HFF-Myc (cell line): ENCODE measurements at regions not wholly inside any gene's neighbourhood (a gene's known extent, or its start where the extent isn't known, plus 50 kb on each side); places are given as distances from the start of the nearest gene placed in this dataset.

ENCODE experiments used
- DNase-seq: peaks from one replicate; pipeline ENCODE4 v3.0.0-alpha.2; 2011; ENCODE audit warnings: low read depth; ENCODE audit errors: extremely low read depth
- H3K4me3 ChIP-seq: replicated peaks from 2 replicates; pipeline ENCODE4 v1.5.1; 2011; ENCODE audit warnings: low read depth, mild to moderate bottlenecking, control low read depth, low read length
- CTCF ChIP-seq: IDR thresholded peaks from 2 replicates; pipeline ENCODE4 v1.5.1; 2012; ENCODE audit warnings: mild to moderate bottlenecking, low read depth, low read length, control low read depth; ENCODE audit errors: missing control alignments

- no peak for TF ChIP-seq CTCF
- no peak for DNase-seq
These were observed 445.0 kb upstream of the PROK2 start for GRCh38 chr3:72229952-72230351.

GRCh38 chr3:72227486-72228070 lies 442.6 kb upstream of the PROK2 start:
- no peak overlapping the region for H3K4me3 ChIP-seq
- DNase-seq: no peak
- no peak for TF ChIP-seq CTCF

More at GRCh38 chr3:72229952-72230351, 445.0 kb upstream of the PROK2 start:
- H3K4me3 ChIP-seq: no peak overlapping the region

GRCh38 chr3:72224804-72225509 lies 440.0 kb upstream of the PROK2 start:
- no peak overlapping the region for H3K4me3 ChIP-seq
- DNase-seq: no peak
- no peak for TF ChIP-seq CTCF

GRCh38 chr3:72223628-72224027 lies 438.7 kb upstream of the PROK2 start:
- no peak for TF ChIP-seq CTCF
- no peak overlapping the region for H3K4me3 ChIP-seq
- no peak for DNase-seq

DNA sequence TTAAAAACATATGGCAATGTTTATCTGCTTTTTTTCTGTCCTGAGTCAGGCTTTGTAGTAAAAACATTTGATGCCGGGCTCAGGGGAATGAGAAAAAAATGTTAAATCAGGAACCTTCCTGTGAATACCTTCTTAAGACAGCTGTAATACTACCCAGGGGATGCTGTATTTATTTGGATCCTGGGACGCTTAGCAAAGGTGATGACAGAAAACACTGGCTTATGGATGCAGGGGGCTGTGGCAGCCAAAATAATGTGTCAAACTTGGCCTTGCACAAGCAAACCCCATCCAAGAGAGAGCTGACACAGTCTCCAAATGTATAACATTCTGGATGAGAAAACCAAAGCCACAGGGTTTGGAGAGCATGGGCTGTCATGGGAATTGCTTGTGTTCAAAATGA lies 438.2 kb upstream of the PROK2 start:
- DNase-seq: no peak

DNA sequence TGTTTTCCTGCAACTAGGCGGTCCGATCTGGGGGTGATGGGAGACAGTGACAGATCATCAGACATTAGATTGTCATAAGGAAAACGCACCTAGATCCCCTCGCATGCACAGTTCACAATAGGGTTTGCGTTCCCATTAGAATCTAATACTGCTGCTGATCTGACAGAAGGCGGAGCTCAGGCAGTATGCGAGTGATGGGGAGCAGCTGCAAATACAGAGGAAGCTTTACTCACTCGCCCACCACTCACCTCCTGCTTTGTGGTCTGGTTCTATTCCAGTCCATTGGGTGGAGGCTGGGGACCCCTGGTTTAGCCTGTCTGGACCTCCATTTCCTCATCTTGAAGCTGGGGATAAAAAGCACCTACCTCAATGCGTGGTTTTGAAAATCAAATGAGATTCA lies 437.5 kb upstream of the PROK2 start:
- TF ChIP-seq CTCF: no peak
- no peak overlapping the region for H3K4me3 ChIP-seq
- no peak for DNase-seq

More for the DNA sequence above, 438.2 kb upstream of the PROK2 start:
- TF ChIP-seq CTCF: no peak
- no peak overlapping the region for H3K4me3 ChIP-seq

DNA sequence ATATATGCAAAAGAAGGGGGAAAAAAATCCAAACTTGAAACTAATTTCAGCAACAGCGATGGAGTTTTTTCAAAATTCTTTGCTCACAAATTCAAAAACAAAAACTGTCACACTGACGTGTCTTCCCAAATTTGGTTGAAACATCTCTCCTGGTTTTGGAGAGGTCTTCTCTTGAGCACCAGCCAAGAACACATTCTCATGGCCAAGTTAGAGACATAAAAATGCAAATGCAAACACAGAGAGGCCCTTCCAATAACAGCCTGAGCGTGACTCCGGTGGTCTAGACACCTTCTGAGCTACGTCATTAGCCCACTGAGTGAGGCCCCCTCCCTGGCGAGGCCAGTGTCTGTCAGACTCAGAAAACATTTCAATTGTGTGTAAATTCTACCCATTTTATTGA lies 436.0 kb upstream of the PROK2 start:
- no peak overlapping the region for H3K4me3 ChIP-seq
- no peak for DNase-seq
- TF ChIP-seq CTCF: no peak
